ENCODE measurements at regions not wholly inside any gene's neighbourhood (a gene's known extent, or its start where the extent isn't known, plus 50 kb on each side); places are given as distances from the start of the nearest gene placed in this dataset.

- TF ChIP-seq CTCF (IDR thresholded peaks at IDR 0.05): no peak
These were observed 526.6 kb downstream of the ZNF33B start for GRCh38 chr10:42111661-42112330.

- no peak for TF ChIP-seq CTCF (IDR thresholded peaks at IDR 0.05)
These were observed 527.3 kb downstream of the ZNF33B start for GRCh38 chr10:42111076-42111475.

All from LNCAP (cell line).